GM18499 (cell line): ENCODE measurements at regions not wholly inside any gene's neighbourhood (a gene's known extent, or its start where the extent isn't known, plus 50 kb on each side); places are given as distances from the start of the nearest gene placed in this dataset.
"Not testable (repeated sequence)": the region's sequence is repeated elsewhere in the genome, so short reads cannot be mapped to it uniquely, and the experiment has no call there.

Experiments
- ATAC-seq: cut with Tn5 transposase; IDR thresholded peaks from one replicate; pipeline ENCODE4 v1.9.1; 2021; ENCODE audit warnings: moderate number of reproducible peaks; ENCODE audit not compliant: insufficient read depth, unreplicated experiment

DNA sequence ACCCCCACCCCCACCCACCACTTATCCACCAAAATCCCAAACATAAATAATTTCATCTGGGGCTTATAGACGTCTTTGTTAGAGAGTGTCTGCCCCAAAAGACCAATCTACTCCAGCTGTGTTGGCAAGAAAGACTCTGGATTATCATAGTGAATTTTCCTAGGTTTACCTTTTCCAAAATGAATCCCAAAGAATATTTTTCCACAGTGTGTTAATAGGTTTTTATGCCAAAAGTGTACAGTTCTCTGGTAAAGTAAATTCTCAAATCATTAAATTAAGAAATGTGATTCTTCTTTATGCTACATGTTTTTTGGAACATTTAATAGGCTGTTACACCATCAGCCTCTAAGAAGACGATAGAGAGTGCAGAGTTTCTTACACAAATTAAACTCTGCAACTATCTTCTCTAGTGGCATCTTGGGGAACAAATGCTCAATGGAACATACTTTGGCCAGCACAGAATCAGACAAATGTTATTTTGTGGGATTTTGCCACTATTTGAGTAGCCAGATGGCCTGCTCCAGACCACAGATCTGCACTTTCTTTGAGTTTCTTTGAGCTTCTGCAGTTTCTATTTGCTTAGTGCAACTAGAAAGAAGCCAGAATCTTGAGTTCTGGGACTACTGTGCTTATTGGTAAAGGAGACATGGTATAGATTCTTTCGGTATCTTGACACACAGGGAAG is 206.0 kb downstream of the KIT start:
- no peak for ATAC-seq

DNA sequence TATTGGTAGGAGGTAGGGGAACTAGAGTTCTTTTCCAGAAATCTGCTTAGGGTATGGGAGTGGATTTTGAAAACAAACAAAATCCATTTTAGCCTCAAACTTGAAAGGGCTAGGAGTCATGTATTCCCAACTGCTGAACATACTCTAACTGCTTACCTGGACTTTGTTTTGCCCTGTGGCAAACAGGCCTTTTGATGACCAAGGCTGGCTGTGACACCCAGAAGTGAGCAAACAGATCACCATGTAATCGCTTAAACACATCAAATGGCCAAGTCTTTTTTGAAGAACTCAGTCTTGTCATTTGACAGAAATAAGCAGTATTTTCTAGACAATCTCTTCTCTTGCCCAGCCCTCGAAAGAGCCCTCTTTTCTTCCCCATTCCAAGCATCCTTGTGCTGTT is 203.4 kb downstream of the KIT start:
- ATAC-seq: no peak

DNA sequence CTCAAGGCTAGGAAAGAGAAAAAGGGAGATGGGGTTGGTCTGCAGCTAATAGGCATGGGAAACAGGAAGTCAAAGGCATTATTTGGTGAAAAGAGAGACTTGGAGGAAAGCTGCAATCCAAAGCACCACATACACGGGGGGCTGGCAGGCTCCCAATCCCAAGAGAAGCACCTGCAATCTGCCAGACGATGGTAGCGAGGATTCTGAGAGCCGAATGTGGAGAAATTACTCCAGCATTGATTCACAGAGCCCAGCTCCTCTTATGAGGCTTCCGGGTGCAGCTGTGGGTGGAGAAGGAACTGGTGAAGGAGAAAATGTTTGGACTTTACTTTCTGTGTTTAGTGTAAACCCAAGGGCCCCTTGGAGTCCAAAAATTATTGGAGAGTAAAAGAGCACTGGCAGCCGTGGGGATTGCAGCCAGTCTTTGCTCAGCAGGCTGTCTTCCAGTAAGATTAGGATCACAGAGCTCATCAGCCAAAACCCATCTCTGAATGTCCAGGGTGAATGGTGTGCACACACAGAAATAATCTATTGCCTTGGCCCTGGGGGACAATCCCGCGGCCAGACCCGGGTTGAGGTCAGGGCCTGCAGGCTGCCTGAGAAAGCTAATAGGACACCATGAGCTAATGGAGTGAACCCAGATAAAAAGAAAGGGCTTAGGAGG is 197.6 kb downstream of the KIT start:
- no peak for ATAC-seq

DNA sequence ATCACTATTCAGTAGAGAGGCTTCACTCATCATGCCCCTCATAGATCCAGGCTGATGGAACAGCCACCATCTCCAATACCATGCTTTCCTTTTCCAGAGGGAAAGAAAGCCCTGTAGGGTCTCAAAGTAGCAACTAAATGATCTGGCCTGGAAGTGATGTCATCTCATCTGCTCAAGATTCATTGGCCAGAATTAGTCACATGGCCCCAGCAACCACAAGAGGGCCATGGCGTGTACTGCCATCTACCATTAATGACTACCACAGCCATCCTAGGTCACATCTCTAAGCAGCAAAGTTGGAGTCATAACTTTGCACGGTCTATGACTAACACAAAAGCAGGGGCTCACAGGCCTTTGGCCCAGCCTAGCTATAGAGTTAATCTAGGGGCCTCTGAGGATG is 194.8 kb downstream of the KIT start:
- no peak for ATAC-seq

DNA sequence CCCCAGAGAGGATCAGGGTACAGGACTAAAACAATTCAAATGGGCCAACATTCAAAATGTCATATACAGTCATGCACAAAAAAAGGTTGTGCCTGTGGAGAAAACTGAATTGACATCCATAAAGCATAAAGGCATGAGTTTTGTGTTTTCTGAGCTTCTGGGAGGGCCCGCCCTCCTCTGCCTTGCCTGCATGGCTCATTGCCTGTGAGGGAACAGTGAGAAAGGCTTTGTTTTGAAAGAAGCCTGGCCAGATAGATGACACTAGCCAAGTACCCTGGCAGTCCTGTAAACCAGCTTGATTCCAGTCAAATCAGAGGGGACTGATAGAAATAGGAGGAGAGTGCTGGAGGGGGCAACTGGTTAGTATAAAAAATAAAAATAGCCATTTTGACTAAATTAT is 194.3 kb downstream of the KIT start:
- no peak for ATAC-seq

DNA sequence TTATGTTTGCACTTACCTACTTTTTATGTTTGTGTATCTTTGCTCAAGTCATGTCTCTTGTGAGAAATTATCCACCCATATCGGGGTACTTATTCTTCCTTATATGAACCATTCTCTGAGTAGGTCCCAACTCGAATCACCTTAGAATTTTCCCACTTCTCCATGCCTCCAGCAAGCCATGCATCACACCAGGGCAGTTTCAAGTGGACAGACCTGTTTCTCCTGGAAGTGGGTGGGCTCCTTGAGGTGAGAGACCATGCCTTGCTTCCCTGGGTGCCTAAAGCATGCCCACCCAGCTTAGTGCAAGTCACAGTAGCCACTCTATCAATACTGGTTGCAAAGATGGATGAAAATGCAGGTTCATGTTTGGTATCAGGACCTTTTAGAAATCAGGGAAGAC is 187.2 kb downstream of the KIT start:
- no peak for ATAC-seq

DNA sequence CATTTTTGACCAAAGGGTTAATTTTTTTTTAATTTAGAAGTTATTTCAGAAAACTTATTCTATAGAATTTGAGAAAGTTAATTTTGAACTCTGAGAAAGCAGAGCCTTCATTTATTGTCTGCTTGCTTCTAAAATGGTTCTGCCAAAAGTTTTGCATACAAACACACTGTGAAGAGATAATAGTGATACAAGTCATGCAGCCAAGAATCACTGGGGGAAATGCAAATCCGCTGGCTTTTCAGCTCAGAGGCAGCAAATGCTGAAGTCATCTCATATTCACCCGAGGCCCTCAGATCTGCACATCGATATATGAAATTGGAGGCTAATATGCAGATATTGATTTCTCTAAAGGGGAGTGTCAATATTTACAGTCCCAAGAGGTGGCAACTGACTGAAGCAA is 186.2 kb downstream of the KIT start:
- ATAC-seq: no peak

DNA sequence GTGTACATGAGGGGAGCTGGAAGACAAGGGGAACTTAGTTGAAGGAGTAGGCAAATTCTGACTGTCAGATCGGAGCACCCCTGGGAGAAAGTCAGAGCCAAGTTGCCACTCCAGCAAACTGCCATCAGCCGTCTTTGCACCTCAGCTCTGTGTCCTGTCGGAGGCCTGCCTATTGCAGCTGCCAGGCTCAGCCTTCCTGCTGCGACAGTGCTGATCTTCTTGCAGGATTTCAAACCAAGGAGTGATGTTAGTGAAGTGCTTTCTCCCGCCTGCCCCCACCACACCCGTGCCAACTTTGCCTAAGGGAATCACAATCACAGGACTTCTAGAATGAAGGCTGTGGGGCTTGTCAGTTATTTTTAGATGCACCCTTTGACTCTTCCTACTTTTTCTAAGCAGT is 185.3 kb downstream of the KIT start:
- ATAC-seq: no peak

DNA sequence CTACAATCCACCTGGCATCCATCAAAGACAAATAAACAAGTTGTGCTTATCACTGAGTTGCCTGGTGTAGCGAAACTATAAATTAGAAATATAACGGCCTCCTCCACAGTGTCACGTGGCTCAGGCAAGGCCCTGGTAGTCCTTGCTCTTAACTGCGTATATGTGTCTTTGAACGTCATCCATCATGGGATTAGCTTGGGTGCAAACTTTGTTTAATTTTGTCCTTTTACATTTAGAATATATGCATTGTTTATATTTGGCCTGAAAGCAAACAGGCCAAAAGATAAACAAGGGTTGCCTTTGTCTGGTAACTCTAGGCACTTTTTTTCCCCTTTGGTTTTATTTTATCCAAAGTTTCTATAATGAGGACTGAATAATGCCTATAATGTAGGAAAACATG is 184.9 kb downstream of the KIT start:
- no peak for ATAC-seq

DNA sequence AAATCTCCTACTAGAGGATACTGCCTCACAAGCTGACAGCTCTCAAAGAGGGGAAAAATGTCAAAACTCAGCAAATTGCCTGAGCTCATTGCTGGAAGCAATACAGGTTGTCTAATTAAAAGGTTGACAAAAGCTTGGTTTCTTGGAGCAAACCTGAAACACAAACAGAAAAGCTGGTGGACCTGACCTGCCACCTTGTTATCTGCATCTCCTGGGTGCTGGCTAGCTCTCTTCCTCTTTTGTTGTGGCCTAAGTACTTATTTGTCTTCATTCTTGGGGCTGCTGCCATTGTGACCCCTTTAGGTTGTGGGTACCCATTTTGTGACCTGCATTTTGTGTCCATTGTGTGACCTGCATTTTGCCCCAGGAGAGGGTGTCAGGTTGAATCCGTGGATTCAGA is 184.5 kb downstream of the KIT start:
- no peak for ATAC-seq

DNA sequence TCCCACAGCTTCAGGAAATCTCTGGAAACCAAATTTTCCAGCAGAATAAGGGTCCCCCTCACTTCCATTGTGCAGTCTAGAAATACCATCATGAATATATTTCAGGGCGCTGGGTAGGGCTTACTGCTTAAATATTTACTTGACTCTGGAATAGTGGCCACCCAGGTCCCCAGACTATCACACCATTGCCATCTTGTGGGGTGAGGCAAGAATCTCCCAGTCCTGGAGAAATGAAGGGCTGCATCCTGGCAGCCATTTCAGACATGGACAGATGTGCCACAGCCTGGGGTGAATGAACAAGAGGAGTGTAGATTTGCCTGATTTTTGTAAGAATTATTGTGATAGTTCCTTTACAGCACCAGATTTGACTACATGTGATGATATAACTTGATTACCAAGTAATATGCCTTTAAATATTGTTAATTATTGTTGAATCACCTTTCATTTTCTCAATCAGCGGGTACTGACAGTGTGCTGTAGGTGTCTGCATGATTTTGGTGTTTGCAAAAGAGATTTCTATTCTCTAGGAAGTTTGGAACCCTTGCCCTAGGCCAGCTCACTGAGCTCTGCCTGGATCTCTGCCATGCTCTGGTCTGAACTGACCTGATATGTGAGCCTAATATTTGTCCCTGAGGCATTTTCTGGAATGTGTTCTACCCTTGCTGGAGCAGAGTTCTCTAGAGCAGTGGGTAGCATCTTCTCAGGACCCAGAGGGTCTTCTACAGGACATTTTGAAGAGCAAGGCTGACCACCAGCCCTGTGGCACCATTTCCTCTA is 183.4 kb downstream of the KIT start:
- no peak for ATAC-seq

DNA sequence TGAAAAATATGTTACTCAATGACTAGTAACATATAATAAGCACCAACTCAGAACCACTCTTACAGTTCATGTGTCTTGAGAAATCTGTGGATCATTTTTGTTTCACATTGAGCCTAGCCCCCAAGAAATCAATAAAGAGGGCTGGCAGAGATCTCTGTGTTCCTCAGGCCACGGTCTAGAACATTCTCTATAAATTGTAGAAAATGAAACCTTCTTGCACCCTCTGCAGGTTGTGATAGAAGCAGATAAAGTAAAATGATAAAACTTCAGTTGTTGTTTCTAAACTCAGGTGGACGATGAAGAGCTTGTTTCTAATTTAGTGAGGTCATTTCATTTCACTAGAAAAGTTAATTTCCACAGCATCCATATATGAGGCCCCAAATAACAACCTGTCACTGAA is 182.7 kb downstream of the KIT start:
- ATAC-seq: no peak

DNA sequence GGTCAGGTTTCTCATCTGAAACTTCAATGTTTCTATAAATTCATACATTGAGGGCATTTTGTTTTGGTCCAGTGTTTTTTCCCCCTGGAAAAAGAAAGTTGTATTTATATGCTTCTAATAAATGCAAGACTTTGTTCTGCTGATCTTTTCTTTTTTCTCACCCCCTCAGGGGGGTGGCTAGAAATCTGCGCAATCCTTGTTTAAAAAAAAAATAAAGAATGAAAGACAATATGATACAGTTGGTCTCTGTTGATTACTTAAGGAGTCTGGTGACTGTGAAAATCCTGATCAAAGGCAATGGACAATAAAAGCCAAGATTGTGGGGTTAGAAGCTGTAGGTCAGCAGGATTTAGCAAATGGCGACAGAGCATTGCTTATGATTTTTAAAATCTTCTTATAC is 180.5 kb downstream of the KIT start:
- ATAC-seq: no peak

DNA sequence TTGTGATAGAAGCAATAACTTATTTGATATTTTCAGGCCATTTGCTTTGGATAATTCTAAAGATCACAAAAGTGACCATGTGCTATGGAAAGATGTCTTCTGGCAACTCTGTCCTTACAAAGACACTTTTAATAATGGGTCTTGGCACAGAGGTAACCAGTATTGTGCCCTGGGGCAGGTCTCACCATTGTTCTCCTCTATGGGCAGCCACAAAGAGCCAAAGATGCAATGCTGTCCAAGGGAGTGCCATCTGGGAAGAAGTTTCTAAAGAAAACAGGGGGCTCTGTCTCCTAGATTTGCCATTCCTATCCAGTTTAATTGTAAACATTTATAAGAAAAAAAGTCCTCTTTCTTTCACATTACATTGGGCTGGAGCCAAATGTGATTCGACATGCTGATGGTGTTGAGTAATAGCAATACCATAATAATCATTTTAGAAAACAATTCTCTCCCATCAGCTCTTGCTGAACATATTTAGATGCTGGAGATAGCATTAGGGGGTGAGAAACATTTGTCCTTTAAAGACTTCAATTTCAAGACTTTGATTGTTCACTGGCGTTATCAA is 179.9 kb downstream of the KIT start:
- ATAC-seq: no peak

DNA sequence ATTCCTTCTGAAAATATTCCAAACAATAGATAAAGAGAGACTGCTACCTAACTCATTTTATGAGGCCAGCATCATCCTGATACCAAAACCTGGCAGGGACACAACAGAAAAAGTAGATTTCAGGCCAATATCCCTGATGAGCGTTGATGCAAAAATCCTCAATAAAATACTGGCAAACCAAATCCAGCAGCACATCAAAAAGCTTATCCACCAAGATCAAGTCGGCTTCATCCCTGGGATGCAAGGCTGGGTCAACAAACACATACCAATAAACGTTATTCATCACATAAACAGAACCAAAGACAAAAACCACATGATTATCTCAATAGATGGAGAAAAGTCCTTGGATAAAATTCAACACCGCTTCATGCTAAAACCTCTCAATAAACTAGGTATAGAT is 170.6 kb downstream of the KIT start:
- not testable (repeated sequence) for ATAC-seq

DNA sequence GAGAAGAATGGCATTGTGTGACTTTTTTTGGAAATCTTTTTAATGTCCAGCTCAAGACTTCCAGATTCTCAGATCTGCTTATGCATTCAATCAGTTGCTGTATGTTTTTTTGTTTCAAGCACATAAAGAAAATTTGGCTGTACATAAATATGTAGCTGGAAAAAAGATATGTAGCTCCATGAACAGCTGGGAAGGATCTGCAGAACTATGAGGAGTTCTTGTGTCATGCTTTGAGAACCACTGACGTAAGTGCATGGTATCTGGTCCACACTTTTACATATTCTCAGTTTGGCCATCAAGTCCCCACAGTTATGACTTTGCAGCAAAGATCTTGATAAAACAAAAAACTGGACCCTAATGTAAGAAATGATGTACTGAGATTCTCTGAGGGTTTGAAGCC is 165.9 kb downstream of the KIT start:
- ATAC-seq: no peak

DNA sequence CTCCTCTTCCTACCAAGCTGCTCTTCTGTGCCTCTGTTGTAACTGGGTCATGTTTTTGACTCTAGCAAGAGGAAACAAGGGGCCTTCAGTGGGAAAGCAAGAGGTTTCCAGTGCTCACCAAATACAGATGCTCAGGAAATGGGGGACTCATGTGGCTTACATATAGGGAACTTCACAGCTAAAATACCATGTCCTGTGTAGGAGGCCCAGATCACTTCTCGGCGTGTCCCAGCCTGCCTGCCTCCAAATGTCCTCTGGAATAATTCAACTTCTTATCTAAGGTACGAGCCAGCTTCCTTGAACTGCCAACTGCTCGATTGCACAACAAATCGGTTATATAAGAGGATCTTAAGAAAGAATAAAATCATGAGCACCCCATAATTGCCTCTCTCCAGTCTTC is 161.3 kb downstream of the KIT start:
- no peak for ATAC-seq

DNA sequence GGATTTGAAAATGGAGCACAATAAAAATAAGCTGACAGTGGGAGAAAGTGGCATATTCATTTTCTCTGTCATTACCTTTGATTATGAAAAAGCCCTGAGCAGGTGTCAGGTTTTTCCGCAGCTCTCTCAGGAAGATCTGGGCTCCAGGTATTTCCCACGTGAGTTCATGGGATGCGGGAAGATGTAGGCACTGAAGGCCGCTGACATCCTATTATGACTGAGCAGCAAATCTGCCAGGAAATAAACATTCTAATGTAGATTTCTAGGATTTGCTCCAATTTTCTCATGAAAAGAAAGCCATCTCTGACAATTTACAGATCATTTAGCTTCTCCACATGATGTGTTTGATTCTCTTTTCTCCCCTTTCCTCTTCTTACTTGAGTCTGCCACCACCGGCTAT is 160.7 kb downstream of the KIT start:
- no peak for ATAC-seq

DNA sequence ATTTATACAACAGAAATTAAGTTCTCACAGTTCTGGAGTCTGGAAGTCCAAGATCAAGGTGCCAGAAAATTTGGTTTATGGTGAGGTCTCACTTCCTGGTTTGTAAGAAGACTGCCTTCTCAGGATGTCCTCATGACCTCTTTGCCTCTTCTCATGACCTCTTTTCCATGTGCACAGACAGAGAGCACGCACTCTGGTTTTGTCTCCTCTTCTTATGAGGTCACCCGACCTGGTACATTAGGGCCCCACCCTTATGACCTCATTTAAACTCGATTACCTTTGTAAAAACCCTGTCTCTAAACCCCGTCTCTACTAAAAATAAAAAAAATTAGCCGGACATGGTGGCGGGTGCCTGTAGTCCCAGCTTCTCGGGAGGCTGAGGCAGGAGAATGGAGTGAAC is 155.9 kb downstream of the KIT start:
- ATAC-seq: no peak

DNA sequence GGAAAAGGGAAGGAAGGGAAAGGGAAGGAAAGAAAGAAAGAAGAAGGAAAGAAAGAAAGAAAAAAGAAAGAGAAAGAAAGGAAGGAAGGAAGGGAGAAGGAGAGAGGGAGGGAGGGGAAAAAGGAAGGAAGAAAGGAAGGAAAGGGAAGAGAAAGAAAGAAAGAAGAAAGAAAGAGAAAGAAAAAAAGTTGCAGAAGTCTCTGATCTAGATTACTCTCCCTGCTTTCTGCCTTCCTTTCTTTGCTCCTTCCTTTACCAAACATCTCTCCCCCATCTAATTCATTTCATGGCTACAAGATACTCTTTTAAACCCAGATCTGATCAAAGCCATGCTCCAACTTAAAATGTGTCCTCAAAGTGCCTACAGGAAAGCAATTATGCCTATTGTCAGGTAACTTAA is 148.6 kb downstream of the KIT start:
- no peak for ATAC-seq

DNA sequence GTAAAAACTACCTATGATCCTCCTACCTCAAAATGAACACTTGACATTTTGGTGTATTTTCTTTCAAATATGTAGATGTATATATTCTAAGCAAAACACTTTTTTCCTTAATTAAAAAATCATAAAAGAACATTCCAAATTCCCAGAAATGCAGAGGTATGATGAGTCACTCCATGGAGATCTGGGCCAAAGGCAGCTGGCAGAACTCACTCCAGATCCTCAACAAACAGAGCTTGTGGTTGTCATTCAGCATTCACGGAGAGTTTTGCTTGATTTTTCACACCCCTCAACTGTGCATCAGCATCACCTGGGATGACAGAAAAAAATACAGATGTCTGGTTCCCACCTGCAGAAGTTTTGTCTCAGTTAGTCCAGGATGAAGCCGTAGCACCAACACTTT is 144.6 kb downstream of the KIT start:
- ATAC-seq: no peak
